Activated T-helper 1 cell treated with anti-CD3 and anti-CD28 coated beads, Interleukin-2, amount 50 U/mL, for 16 hours (primary cell): ENCODE measurements at regions not wholly inside any gene's neighbourhood (a gene's known extent, or its start where the extent isn't known, plus 50 kb on each side); places are given as distances from the start of the nearest gene placed in this dataset.
"Not testable (repeated sequence)": the region's sequence is repeated elsewhere in the genome, so short reads cannot be mapped to it uniquely, and the experiment has no call there.

Experiments used
- DNase-seq, 2 donors: peaks; one replicate each; pipeline ENCODE4 v3.0.0-alpha.2; 2020; ENCODE audit warnings: low read depth in 1 of 2, low spot score in 1 of 2

DNA sequence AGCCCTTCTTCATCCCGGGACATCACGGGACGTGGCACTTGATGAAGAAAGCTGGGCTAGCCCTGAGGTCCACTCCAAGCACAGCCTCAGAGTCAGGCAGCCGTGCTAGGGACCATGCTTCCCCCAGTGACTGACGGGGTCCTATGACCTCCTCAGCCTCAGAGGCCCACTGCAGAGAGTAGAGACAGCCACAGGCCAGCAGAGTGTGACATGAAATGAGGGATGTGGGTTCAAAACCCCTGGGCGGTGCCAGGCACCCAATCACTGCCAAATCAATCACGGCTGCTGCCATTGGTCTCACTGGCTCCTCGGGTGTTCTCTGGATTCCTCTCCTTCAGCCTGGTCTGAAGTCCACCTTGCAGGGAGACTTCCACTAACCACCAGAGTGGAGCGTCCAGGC lies 197.7 kb upstream of the CDH4 start:
- no peak for DNase-seq

DNA sequence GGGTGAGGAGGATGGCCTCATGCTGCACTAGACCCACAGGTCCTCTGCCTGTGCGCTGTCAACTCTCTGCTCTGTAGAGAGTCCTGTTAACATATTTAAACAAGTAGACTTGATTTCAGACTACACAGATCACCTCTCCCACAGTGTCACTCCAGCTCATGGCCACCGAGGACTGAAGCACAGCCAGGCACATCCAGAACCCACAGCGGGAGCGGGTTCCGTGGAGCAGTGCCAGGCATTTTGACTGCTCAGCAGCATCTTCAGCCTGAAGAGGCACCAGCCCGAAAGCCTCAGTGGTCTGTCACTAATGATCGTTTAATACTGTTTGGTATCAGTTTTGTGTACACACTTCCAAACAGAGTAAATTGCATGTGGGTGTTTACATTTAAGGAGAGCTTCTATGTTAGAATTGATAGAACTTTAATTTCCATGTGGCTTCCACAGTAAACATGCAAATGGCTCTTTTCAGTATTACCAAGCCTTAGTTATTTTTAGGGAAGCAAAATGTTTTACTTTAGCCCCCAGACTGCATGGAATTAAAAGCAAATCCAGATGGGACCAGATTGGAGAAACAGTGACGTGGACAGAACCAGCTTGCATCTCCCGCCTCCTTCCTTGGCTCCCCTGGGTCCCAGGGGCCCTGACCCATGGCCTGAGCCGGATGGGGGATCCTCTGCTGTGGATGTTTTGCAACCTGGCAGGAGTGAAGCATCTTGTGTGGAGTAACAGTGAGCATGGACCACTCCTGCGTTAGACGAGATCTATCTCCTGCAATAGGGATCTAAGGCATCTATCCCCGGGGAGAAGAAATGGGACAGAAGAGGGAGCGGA lies 196.7 kb upstream of the CDH4 start:
- no peak for DNase-seq

DNA sequence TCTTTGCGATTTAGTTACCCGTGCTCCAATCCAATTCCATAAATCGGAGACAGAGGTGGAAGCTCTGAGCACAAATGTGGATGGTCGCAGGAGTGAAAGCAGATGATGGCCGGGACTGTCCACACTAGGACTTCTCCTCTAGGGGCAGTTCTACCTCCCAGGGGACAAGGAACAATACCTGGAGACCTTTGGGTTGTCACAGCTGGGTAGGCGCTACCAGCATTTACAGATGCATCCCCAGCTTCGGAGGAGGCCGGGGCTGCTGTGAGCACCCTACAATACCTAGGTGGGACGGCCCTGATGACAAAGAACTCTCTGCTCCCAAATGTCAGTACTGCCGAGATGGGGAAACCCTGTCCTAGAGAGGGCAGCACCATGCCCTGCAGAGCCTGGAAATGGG lies 195.9 kb upstream of the CDH4 start:
- DNase-seq = no peak

DNA sequence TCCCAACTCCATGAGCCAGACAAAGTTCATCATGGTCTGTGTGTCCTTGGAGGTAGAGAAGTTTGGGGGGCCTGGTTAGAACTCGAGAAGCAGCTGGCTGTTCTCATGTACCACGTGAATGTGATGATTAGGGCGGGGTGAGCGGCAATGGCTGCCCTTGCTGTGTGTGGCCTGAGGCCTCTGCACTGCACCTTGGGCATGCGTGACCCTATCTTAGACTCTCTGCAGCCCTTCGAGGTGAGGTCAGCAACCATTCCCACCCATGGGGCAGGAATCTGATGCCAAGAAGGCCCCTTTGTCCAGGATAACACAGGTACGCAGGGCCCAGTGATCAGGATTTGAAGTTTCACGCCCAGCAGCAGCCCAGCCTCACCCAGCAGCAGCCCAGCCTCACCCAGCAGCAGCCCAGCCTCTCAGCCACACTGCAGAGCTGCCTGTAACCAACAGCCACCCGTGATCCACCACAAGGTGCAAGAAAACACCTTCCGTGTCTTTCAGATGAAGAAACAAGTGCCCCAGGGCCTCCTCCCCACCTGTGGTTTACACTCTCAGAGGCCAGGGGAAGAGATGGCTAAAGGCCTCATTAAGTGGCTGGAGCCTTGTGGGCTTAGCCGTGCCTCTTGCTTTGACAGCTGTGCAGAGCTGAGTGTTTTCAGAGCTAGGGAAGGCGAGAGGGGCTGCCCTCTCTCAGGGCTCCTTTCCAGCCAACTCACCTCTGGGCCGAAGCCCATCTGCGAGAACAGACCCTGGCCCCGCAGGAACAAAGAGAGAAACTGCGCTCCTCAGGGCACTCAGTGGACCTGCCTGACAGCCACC lies 195.2 kb upstream of the CDH4 start:
- DNase-seq = no peak

DNA sequence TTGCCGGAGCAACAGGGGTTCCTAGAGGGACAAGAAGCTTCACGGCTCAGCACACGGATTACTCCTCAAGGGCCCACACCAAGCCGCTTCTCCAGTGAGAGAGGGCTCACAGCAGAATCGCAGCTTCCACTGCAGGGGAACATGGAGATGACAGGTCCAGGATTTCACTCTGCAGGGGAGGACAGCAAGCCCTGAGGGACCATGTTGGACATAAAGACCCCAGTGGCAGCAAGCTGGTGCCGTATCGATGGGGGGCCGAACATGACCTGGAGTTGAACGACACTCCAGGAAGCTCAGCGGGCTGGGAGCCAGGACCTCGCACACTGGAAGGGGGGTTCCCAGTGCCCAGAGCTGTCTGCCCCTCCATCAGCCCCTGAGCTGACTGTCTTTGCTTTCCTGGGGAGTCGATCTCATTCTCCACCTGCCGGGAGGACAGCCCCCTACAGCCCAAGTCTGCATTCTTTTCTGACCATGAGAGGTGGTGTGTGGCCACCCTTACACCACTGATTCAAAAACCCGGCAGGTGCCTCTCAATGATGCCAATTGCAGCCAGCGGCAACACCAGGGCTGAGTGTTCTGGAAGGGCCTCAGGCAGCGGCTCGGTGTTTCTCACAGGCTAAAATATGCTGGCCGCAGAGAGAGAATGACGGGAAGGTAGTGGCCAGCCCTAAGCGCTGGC lies 194.5 kb upstream of the CDH4 start:
- no peak for DNase-seq

GRCh38 chr20:61061981-61062380 lies 190.1 kb upstream of the CDH4 start:
- DNase-seq = no peak

DNA sequence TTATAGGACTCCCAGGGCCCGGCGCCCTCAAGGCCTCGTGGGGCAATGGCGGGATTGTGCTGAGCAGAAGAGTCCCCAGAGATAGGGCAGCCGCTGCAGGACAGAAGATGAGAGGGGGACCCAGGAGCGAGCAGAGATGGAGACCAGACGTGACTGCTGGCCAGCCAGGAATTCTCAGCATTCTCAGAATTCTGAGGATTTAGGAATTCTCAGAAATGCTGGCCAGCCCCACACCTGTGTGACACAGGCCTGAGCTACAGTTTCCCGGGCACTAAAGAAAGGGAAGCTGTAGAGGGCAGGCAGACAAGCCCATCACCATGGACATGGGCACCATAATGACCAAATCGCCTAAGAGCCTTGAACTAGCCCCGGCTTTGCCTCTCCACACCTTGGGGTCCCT lies 186.2 kb upstream of the CDH4 start:
- DNase-seq = no peak

DNA sequence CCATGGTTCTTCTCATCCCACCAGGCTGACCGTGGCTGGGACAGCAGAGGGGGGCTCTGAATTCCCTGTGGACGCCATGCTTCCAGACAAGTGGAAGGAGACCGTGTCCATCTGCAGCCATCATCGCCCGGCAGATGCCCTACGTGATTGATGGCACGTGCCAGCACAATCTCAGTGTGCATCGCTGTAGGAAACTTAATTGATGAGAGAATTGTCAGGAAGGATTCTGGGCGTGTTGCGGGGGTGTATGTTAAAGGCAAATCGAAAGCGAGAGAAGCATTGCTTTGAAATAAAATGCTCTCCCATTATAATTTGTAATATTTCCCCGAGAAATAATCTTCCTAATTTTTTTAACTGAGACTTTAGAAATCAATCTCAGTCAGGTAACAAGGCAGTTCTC lies 185.5 kb upstream of the CDH4 start:
- no peak for DNase-seq

GRCh38 chr20:61067221-61067620 lies 184.8 kb upstream of the CDH4 start:
- DNase-seq = no peak

GRCh38 chr20:61072398-61072797 lies 179.7 kb upstream of the CDH4 start:
- DNase-seq = no peak

DNA sequence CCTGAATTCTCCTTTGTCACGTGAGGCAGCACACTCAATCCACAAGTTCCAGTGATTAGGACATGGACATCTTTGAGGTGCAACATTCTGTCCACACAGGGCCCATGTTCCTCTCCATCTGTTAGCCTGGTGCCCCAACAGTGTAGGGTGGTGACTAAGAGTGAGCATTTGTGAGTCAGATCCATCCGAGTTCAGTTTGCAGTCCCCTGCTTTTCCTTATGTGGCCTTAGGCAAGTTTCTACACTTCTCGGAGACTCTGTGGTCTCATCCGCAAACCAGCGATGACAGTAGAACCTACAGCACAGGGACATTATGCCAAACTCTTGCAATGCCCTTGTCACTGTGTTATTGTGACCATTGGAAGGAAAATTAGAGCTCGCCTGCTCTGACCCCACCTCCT lies 178.7 kb upstream of the CDH4 start:
- no peak for DNase-seq

GRCh38 chr20:61082720-61083119 lies 169.3 kb upstream of the CDH4 start:
- DNase-seq = no peak

- no peak for DNase-seq
These were observed 168.6 kb upstream of the CDH4 start for GRCh38 chr20:61083431-61083830.

DNA sequence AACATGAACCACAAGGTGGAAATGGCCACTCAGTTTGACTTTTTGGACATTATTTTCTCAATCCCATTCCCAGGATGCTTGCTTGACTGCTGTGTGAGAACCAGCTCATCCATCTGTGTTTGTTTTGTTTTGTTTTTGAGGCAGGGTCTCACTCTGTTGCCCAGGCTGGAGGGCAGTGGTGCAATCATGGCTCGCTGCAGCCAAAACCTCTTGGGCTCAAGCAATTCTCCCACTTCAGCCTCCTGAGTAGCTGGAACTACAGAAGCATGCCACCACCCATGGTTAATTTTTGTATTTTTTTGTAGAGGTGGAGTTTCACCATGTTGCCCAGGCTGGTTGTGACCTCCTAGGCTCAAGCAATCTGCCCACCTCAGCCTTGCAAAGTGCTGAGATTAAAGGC lies 166.0 kb upstream of the CDH4 start:
- DNase-seq = no peak

DNA sequence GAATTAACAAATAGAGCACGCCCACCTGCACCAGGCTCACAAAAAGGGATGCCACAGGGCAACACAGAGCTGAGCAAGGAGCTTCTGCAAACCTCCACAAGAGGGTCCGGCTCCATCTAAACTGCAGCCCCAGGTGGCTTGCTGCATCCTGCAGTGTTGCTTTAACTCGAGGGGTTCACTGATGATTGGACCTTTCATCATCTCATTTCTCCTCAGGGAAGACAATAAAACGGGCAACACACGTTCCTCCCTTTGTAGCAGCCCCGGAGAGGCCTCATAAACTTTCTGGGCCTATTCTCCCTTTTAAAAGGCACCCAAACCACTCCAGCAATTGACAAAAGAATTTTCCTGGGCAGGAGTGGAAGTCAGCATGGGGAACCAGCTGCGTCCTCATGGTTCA lies 161.5 kb upstream of the CDH4 start:
- DNase-seq = no peak

DNA sequence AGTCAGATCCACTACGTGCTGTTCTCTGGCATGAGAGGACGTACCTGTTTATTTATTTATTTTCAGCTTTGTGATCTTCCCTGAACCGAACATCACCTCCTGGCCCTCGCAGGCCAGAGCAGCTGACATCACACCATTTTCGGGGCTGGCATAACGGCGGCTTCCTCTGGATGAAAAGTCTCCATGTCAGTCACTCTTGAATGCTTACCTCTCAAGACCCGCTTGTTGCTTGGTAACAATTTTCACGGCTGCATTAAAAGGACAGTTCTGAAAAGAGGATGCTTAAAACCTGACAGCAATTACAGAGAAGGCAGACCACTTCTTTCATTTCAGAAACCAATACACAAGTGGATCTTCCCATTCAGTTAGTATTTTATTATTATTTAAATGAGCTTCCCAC lies 159.8 kb upstream of the CDH4 start:
- no peak for DNase-seq

GRCh38 chr20:61094581-61094980 lies 157.5 kb upstream of the CDH4 start:
- DNase-seq = no peak

DNA sequence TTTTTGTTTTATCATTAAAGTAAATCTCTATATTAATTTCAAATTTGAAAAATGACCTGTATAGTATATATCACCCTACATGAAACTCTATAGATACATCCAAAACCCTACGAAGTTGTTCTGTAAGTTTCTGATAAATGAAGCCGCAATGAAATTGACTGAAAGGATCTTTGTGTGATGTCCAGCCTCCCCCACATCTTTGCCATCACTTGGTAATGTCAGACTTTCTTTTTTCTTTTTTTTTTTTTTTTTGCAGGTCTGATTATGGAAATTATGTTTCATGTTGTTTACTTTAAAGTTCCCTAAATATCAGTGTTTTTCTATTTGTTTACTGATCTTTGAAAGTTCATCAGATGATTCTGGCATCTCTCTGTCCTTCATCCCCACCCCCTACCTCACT lies 155.6 kb upstream of the CDH4 start:
- DNase-seq = no peak

DNA sequence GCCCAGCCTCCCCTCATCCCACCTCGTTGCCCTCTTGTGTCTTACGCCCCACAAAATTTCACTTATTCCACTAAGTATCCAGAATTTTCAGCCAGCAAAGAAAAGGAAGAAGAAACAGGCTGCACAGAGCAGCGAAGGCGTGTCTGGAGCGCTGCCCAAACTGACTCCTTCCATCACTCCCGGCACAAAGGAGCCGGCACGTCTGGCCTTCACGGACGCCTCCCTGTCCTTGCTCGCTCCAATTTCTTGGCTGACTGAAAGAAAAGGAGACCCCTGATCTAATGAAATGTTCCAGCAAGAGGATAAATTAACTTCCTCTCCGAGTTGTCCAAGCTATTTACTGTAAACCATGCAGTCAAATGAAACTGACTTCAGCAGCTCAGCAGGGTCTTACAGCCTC lies 152.3 kb upstream of the CDH4 start:
- no peak for DNase-seq

DNA sequence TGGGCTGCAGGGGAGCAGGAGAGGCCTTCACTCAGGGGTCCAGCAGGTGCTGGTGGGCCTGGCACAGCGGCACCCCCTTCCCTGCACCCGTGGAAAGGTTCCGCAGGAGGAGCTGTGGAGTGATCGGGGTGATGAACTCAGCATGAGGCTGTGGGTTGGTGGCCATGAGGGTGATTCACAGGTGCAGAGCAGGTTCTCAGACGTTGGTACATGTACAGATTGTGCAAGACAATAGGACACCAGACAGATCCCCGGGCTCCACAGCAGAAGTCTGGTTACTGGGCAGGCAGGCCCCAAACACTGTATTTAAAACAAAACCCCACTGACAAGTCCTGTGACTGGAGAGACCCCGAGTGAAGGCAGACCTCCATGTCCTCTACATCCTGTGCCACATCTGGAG lies 151.6 kb upstream of the CDH4 start:
- no peak for DNase-seq

DNA sequence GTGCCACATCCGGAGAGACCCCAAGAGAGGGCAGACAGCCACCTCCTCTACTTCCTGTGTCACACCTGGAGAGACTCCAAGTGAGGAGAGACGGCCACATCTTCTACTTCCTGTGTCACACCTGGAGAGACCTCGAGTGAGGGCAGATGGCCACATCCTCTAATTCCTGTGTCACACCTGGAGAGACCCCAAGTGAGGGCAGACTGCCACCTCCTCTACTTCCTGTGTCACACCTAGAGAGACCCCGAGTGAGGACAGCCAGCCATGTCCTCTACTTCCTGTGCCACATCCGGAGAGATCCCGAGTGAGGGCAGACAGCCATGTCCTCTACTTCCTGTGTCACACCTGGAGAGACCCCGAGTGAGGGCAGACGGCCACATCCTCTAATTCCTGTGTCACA lies 150.7 kb upstream of the CDH4 start:
- not testable (repeated sequence) for DNase-seq

DNA sequence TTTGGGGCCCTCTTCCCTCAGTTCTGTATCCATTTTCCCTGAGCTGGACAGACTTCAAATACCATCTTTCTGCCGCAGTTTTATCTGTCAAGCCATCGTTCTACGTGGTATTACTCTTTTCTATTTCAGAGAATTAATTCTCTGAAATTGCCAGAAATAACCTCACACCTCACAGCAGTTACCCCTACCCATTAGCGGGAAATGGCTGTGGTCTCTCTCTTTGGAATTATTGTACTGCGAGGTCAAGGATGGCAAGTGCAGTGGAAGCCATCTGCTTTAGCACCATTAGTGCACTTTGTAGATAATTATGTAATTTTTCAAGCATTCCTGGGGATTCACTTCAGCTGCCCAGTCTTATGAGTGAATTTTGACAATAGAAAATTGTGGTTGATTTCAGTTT lies 147.8 kb upstream of the CDH4 start:
- DNase-seq = no peak
